HS-27A (cell line): ENCODE measurements at regions not wholly inside any gene's neighbourhood (a gene's known extent, or its start where the extent isn't known, plus 50 kb on each side); places are given as distances from the start of the nearest gene placed in this dataset.

ENCODE experiments used
- DNase-seq: peaks from one replicate; pipeline ENCODE4 v3.0.0-alpha.2; 2012; ENCODE audit warnings: low read depth, missing footprints

DNA sequence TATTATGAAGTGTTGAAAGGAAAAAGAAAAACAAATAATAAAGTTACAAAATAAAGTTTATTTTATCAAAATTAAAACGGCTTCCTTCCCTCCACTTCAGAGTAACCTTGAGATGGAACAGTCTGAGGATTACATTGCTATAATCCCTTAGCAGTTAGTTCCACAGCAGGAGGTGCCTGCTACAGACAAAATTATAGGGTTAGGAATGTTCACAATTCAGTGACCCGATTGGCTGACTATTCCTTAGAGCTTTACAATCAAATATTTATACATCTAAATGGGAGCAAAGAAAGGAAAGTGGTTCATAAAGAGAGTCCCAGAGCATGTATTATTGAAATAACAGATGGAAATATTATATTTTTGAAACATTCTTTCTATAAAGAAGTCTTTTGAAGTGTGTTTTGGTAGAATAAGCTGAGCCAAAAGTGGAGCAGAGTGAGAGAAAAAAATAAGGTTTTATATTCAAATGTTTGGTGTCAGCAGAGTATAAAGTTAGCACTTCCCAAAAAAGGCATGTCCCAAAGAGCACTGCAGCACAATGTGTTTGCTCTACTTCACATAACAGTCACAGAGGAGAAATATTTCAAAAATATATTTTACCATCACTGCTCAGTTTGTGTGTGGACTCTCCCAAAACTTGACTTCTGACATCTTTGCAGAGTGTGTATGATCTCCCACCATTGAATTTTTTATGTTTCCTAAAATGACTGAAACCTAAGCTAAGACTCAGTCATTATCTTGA is 71.4 kb upstream of the GORAB start:
- DNase-seq, result no peak

DNA sequence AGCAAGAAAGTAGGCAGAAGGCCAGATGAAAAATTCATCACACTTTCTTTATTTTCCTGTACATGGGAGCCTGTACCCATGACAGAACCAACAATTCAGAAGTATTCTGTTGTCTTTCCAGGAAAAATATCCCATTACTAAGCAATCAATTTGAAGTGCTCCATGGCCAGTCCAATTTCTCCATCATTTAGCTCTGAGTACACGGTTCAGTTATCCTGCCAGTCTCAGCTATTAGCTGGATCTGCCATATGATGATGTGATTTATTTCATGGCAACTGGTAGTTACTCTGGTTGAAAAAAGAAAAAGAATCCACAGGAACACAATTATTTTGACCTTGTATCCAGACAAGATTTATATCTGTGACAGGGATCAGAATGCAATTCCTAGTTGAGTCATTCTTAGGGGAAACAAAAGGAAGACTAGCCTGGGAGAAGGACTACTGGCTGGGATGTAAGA is 70.6 kb upstream of the GORAB start:
- no peak for DNase-seq

DNA sequence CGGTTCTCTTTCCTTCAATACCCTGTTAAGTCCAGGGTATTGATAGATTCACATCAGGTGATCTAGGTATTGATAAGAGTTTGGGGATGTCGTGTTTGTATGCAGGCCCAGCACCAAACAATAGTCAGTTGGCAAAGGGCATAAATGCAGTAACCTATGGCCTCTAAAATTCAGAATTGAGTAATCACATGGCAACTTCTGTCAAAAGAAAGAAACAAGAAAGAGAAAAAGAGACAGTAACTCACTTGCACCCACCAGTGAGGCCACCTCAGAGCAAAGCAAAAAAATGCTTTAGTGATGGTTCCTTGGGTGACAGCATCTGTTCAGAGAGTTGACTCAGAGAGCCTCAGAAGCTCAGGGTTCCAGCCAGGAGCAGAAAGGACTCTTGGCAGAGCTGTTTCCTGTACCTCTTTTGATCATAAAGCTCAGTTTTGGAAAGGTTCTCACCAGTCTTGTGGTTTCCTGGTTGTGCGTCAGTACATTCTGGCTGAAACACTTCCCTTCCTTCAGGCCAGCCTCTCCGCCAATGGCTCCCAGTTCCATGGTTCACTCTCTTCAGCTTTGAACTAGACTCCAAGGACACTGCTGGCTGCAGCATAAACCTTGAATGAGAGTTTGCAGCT is 70.1 kb upstream of the GORAB start:
- DNase-seq, result no peak

DNA sequence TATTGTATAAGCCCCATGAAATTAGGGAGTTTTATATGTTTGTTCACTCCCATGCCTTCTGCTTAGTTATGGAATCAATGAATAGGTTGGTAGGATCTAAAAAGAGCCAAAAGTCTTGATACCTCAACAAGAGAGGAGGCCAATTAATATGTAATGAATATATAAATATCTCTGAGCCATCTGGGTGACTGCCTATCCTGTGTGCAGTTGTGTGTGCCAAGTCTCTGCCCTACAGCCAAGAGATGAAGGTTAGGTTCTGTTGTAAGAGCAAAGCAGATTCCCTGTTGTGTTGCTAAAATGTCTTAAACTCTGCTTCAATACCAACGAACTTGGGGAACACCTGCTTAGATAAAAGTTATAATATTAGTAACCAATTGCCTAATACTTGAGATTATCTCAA is 61.8 kb upstream of the GORAB start:
- DNase-seq, result no peak

DNA sequence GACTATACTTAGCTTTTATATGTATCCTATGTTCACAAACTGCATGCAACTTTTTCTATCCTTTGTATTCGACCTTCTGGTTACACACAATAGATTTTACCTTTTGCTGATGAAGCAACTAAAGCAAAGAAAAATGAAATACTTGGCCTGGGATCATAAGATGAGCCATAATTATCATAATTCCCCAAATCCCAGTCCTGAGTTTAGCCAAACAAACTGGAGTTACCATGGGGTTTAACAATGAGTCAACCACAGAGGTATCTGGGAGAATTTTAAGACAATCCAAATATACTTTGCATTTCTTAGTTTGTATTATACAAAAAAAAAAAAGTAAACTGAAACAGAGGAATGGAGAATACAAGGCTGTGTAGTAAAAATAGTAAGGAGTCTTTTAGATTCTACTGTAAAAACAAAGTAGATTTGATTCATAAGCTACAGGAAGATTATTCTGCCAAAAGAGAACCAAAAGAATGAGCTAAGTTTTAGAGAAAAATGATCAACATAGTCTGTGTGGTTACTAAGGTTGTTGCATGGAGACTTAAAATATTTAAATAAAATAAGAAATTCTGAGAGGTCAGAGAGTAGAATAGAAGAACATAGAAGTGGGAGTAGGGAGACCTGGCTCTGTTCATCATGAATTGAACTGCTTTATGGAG is 60.4 kb upstream of the GORAB start:
- no peak for DNase-seq

DNA sequence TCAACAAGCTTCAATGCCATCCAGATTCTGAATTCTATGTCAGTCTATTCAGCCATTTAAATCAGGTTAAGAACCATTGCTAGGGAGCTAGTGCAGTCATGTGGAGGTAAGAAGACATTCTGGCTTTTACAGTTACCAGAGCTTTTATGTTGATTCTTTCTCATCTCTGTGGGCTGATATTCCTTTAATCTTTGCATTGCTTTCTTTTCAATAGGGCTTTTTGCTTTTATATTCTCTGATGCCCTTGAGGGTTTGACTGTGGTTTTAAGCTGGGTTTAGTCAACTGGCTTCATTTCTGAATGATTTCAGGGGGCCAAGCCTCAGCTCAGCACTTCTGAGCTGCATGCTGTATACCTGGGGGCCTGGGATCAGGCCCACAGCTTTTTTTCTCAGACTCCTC is 51.0 kb upstream of the GORAB start:
- DNase-seq, result no peak
